GM12878 (cell line): ENCODE measurements at regions not wholly inside any gene's neighbourhood (a gene's known extent, or its start where the extent isn't known, plus 50 kb on each side); places are given as distances from the start of the nearest gene placed in this dataset.

Source experiments
- ATAC-seq: fragments of 200-7000 bp; cut with Tn5 transposase; 3 replicates; pipeline ENCODE4 v1.9.1; 2020; ENCODE audit warnings: mild to moderate bottlenecking, moderate library complexity
- BruUV-seq: library from RNA; stranded (reverse); fragments of 400-500 nt; replicated peaks from 2 replicates; lab custom pipeline; 2021; lab: Mats Ljungman, UMichigan
- CTCF ChIA-PET: fragments of 300-600 bp; sonication (Branson Sonifier 250); formaldehyde crosslinking; extraction: SDS; loops from one replicate; lab custom pipeline; 2021; ENCODE audit warnings: inconsistent platforms; lab: Yijun Ruan, JAX
- POLR2A ChIA-PET: fragments of 350-600 bp; formaldehyde crosslinking; extraction: SDS; loops from one replicate; lab custom pipeline; 2021; ENCODE audit warnings: inconsistent platforms; lab: Charles Lee
- RAD21 ChIA-PET: fragments of 300-600 bp; sonication (Branson Sonifier 250); formaldehyde crosslinking; loops from one replicate; lab custom pipeline; 2023; ENCODE audit warnings: antibody characterized with exemption; ENCODE audit not compliant: unreplicated experiment; lab: Charles Lee
- SMC1A ChIA-PET: fragments of 300-600 bp; sonication (Branson Sonifier 250); formaldehyde crosslinking; loops from one replicate; lab custom pipeline; 2023; ENCODE audit not compliant: unreplicated experiment, uncharacterized antibody; lab: Charles Lee
- DNase-seq: peaks from one replicate; pipeline ENCODE4 v3.0.0-alpha.2; 2011; ENCODE audit warnings: low read depth, low spot score
- FAIRE-seq: peaks from 3 replicates; lab custom pipeline; 2011; peaks lifted over from hg19 to GRCh38; lab: Jason Lieb, UNC
- H2AFZ ChIP-seq: 2 replicates; pipeline ENCODE4 v1.6.0; 2011; ENCODE audit warnings: low read depth, low read length, control low read depth; ENCODE audit not compliant: control insufficient read depth
- H3K27ac ChIP-seq: 2 replicates; pipeline ENCODE4 v1.5.1; 2011; ENCODE audit warnings: control low read depth; ENCODE audit not compliant: control insufficient read depth, insufficient read depth
- H3K27me3 ChIP-seq, 2 experiments: replicated peaks in 1 of 2; 2 replicates each; pipeline versions ENCODE4 v1.6.0 to v1.6.1; 2011; ENCODE audit warnings: low read length in 1 of 2; ENCODE audit not compliant: control insufficient read depth in 2 of 2, insufficient read depth in 2 of 2
- H3K36me3 ChIP-seq, 2 experiments: 2 replicates each; pipeline ENCODE4 v1.5.1; 2011; ENCODE audit warnings: low read length in 1 of 2; ENCODE audit not compliant: control insufficient read depth in 2 of 2, insufficient read depth in 2 of 2
- H3K4me1 ChIP-seq: 2 replicates; pipeline ENCODE4 v1.6.1; 2011; ENCODE audit warnings: mild to moderate bottlenecking, low read length, moderate library complexity, mixed read lengths; ENCODE audit not compliant: control insufficient read depth, insufficient read depth
- H3K4me2 ChIP-seq: 2 replicates; pipeline ENCODE4 v1.6.0; 2011; ENCODE audit warnings: control low read depth; ENCODE audit not compliant: control insufficient read depth, insufficient read depth
- H3K4me3 ChIP-seq: fragments of 200-600 bp; sonication (generic); 2 replicates; pipeline ENCODE4 v1.5.1; 2016
- H3K79me2 ChIP-seq: 2 replicates; pipeline ENCODE4 v1.6.0; 2011; ENCODE audit warnings: low read length; ENCODE audit not compliant: control insufficient read depth, insufficient read depth
- H3K9ac ChIP-seq: 2 replicates; pipeline ENCODE4 v1.8.0; 2011; ENCODE audit warnings: low read length, control low read depth, mixed read lengths; ENCODE audit not compliant: control insufficient read depth, insufficient read depth
- H3K9me3 ChIP-seq: replicated peaks from 3 replicates; pipeline ENCODE4 v1.5.1; 2011; ENCODE audit warnings: mild to moderate bottlenecking, low read length; ENCODE audit not compliant: control insufficient read depth, insufficient read depth
- H4K20me1 ChIP-seq: 2 replicates; pipeline ENCODE4 v1.6.0; 2011; ENCODE audit not compliant: control insufficient read depth, insufficient read depth
- GATAD2B ChIP-seq: fragments of 450-650 bp; conservative IDR thresholded peaks from 2 replicates; pipeline ENCODE4 v1.6.1; 2017; ENCODE audit warnings: low read depth, mild to moderate bottlenecking, moderate library complexity
- HDAC6 ChIP-seq: fragments of 200-600 bp; sonication (generic); IDR thresholded peaks from one replicate; pipeline ENCODE4 v1.8.0; 2017; ENCODE audit warnings: antibody characterized with exemption; ENCODE audit not compliant: unreplicated experiment
- IKZF2 ChIP-seq, 2 experiments: fragments of 450-650 bp; IDR thresholded peaks; 2 replicates each; pipeline ENCODE4 v1.6.1; 2017; ENCODE audit warnings: mild to moderate bottlenecking in 2 of 2, moderate library complexity in 2 of 2
- JUND ChIP-seq: IDR thresholded peaks from 2 replicates; pipeline ENCODE4 v1.6.1; 2012; ENCODE audit warnings: low read depth, mild to moderate bottlenecking, low read length, improper control_type of control experiment, moderate library complexity
- MXI1 ChIP-seq: fragments of 150-350 bp; IDR thresholded peaks from 2 replicates; pipeline ENCODE4 v1.6.1; 2011; ENCODE audit warnings: low read depth, mild to moderate bottlenecking, inconsistent platforms, low read length, improper control_type of control experiment
- MYC ChIP-seq: IDR thresholded peaks from 2 replicates; pipeline ENCODE4 v1.6.1; 2011; ENCODE audit warnings: mild to moderate bottlenecking, low read length, moderate library complexity, inconsistent platforms; ENCODE audit not compliant: insufficient read depth, insufficient replicate concordance, insufficient read length, severe bottlenecking
- NR2F1 ChIP-seq: fragments of 450-650 bp; conservative IDR thresholded peaks from 2 replicates; pipeline ENCODE4 v1.6.1; 2017; ENCODE audit warnings: mild to moderate bottlenecking
- POLR2AphosphoS5 ChIP-seq: IDR thresholded peaks from 2 replicates; pipeline ENCODE4 v1.6.1; 2011; ENCODE audit warnings: mild to moderate bottlenecking, low read length, inconsistent platforms
- RB1 ChIP-seq: fragments of 450-650 bp; formaldehyde crosslinking; IDR thresholded peaks from 2 replicates; pipeline ENCODE4 v1.6.1; 2017; ENCODE audit warnings: mild to moderate bottlenecking, borderline replicate concordance
- SPI1 ChIP-seq: IDR thresholded peaks from 2 replicates; pipeline ENCODE4 v1.6.1; 2011; ENCODE audit warnings: low read depth, mild to moderate bottlenecking, low read length, moderate library complexity, borderline replicate concordance; ENCODE audit not compliant: insufficient read depth
- SUPT20H ChIP-seq: IDR thresholded peaks from 2 replicates; pipeline ENCODE4 v1.6.1; 2011; ENCODE audit warnings: low read depth, mild to moderate bottlenecking, low read length, moderate library complexity, borderline replicate concordance; ENCODE audit not compliant: control insufficient read depth
- ZSCAN29 ChIP-seq: fragments of 450-650 bp; IDR thresholded peaks from 2 replicates; pipeline ENCODE4 v1.6.1; 2017; ENCODE audit warnings: mild to moderate bottlenecking, moderate library complexity
- WGBS: methylation state at CpG from one replicate; pipeline ENCODE4 v1.1.6; 2016; ENCODE audit warnings: low lambda C conversion rate; ENCODE audit not compliant: insufficient replicate concordance, insufficient coverage; ENCODE audit errors: missing lambda C conversion rate; 5-methylcytosine and 5-hydroxymethylcytosine counted together
- in situ Hi-C: fragments of 300-500 bp; cut with MboI; formaldehyde crosslinking; loops from 9 replicates; pipeline ENCODE4 v1.14.3; 2018; ENCODE audit warnings: mixed read lengths
- intact Hi-C: fragments of 100-400 bp; cut with micrococcal nuclease; formaldehyde crosslinking; loops from one replicate; pipeline ENCODE4 v1.14.2; 2022; ENCODE audit not compliant: unreplicated experiment
- TF ChIP-seq, protein P1 (sequence below): fragments of 450-650 bp; IDR thresholded peaks from 2 replicates; pipeline ENCODE4 v1.6.1; 2017; ENCODE audit warnings: mild to moderate bottlenecking, low read depth, inconsistent platforms; ENCODE audit not compliant: poor library complexity, severe bottlenecking
- TF ChIP-seq, protein P2 (sequence below): fragments of 450-650 bp; IDR thresholded peaks from 2 replicates; pipeline ENCODE4 v1.6.1; 2016; ENCODE audit warnings: mild to moderate bottlenecking
- TF ChIP-seq, protein P3 (sequence below): fragments of 450-650 bp; IDR thresholded peaks from 2 replicates; pipeline ENCODE4 v1.6.1; 2016; ENCODE audit warnings: mild to moderate bottlenecking, moderate library complexity, borderline replicate concordance

DNA sequence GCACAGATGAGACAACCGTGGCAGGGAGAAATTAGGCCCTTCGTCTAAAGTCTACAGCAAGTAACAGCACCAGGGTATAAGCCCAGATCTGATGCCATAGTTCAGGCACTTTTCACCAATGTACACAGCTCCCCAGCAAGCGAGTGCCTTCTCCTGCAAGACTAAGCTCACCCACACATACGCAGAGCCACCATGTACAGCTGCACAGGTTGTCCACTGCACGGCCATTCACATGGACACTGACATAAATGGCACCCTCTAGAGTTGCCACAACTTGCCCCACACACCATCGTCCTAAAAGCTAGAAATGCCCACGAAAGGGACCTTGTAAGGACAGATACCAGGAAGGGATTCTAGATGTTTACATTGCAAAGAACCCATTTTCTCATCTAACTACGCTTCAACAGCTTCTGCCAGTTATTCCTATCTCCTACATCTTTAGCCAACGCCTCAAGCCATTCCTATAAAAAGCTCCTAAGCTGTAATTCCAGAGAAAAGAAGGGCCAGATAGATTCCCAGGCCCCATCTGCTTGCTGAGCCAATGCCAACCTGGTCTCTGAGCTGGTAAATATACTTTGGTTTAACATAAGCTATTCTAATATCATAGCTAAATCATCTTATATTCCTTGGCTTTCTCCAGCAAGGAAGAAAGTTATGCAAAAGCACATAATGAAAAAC is 174.0 kb upstream of the KAZN start:
- ChIA-PET SMC1A (interaction anchor here (1.9 kb wide), 1 partner anchor 13 kb away, joined by 6 read pairs; no protein-coding TSS in a partner anchor), POLR2A (no interaction called here), RAD21 (no interaction called here), CTCF (interaction anchor here (1.1 kb wide), 1 partner anchor 11 kb away, joined by 3 read pairs; no protein-coding TSS in a partner anchor)
- no peak overlapping the region for H3K4me2 ChIP-seq
- H3K27ac ChIP-seq, result no peak overlapping the region
- no peak overlapping the region for H2AFZ ChIP-seq
- no peaks in the 10 kb centered on the region for H3K4me1 ChIP-seq
- no peaks in the 10 kb centered on the region; the same call in 2 of the 3 replicates for H3K9me3 ChIP-seq
- no peak overlapping the region for H3K9ac ChIP-seq
- no peaks in the 10 kb centered on the region for H4K20me1 ChIP-seq
- FAIRE-seq (no peak), DNase-seq (no peak), ATAC-seq (no peak)
- intact Hi-C loops, result no loop called here
- BruUV-seq, result no TSS peak
- no peaks in the 10 kb centered on the region for H3K79me2 ChIP-seq
- H3K27me3 ChIP-seq, result no peaks in the 10 kb centered on the region
- no peaks in the 10 kb centered on the region for H3K36me3 ChIP-seq
- in situ Hi-C loops, result no loop called here
- H3K4me3 ChIP-seq, result no peak overlapping the region
- 3% methylated on average over 9 of the region's 9 CpGs for WGBS
- no peak for TF ChIP-seq RB1
- TF ChIP-seq, protein P1, sequence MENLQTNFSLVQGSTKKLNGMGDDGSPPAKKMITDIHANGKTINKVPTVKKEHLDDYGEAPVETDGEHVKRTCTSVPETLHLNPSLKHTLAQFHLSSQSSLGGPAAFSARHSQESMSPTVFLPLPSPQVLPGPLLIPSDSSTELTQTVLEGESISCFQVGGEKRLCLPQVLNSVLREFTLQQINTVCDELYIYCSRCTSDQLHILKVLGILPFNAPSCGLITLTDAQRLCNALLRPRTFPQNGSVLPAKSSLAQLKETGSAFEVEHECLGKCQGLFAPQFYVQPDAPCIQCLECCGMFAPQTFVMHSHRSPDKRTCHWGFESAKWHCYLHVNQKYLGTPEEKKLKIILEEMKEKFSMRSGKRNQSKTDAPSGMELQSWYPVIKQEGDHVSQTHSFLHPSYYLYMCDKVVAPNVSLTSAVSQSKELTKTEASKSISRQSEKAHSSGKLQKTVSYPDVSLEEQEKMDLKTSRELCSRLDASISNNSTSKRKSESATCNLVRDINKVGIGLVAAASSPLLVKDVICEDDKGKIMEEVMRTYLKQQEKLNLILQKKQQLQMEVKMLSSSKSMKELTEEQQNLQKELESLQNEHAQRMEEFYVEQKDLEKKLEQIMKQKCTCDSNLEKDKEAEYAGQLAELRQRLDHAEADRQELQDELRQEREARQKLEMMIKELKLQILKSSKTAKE, result no peak
- TF ChIP-seq MYC, result no peak
- TF ChIP-seq, protein P2, sequence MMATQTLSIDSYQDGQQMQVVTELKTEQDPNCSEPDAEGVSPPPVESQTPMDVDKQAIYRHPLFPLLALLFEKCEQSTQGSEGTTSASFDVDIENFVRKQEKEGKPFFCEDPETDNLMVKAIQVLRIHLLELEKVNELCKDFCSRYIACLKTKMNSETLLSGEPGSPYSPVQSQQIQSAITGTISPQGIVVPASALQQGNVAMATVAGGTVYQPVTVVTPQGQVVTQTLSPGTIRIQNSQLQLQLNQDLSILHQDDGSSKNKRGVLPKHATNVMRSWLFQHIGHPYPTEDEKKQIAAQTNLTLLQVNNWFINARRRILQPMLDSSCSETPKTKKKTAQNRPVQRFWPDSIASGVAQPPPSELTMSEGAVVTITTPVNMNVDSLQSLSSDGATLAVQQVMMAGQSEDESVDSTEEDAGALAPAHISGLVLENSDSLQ, result no peak
- no peak for TF ChIP-seq SPI1
- no peak for TF ChIP-seq JUND
- no peak for TF ChIP-seq GATAD2B
- no peak for TF ChIP-seq HDAC6
- TF ChIP-seq POLR2AphosphoS5, result no peak
- TF ChIP-seq NR2F1, result no peak
- no peak for TF ChIP-seq SUPT20H
- TF ChIP-seq IKZF2 (IDR thresholded peaks at IDR 0.05), result no peak
- TF ChIP-seq MXI1, result no peak
- TF ChIP-seq, protein P3, sequence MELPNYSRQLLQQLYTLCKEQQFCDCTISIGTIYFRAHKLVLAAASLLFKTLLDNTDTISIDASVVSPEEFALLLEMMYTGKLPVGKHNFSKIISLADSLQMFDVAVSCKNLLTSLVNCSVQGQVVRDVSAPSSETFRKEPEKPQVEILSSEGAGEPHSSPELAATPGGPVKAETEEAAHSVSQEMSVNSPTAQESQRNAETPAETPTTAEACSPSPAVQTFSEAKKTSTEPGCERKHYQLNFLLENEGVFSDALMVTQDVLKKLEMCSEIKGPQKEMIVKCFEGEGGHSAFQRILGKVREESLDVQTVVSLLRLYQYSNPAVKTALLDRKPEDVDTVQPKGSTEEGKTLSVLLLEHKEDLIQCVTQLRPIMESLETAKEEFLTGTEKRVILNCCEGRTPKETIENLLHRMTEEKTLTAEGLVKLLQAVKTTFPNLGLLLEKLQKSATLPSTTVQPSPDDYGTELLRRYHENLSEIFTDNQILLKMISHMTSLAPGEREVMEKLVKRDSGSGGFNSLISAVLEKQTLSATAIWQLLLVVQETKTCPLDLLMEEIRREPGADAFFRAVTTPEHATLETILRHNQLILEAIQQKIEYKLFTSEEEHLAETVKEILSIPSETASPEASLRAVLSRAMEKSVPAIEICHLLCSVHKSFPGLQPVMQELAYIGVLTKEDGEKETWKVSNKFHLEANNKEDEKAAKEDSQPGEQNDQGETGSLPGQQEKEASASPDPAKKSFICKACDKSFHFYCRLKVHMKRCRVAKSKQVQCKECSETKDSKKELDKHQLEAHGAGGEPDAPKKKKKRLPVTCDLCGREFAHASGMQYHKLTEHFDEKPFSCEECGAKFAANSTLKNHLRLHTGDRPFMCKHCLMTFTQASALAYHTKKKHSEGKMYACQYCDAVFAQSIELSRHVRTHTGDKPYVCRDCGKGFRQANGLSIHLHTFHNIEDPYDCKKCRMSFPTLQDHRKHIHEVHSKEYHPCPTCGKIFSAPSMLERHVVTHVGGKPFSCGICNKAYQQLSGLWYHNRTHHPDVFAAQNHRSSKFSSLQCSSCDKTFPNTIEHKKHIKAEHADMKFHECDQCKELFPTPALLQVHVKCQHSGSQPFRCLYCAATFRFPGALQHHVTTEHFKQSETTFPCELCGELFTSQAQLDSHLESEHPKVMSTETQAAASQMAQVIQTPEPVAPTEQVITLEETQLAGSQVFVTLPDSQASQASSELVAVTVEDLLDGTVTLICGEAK, result no peak
- TF ChIP-seq ZSCAN29, result no peak
